ENCODE measurements at regions not wholly inside any gene's neighbourhood (a gene's known extent, or its start where the extent isn't known, plus 50 kb on each side); places are given as distances from the start of the nearest gene placed in this dataset.

DNA sequence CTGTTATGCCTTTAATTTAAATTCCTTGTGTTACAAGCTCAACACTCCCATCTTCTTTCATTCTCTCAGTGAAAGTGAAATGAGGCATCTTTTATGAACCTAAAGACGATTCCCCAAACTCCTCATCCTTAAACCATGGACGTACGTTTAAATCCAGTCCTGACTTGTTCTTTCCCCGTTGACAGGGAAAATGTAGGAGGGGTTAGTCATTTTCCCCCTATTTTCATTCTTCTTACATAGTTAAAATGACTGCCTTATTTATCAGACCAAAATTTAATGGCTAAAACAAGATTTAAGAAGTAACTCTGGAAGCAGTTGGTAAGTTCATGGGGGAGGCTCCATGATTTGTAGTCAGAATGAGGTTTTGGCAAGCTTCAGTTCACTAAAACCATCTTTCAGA, 134.9 kb downstream of the KCNA5 start:
- Mint-ChIP-seq H3K9me3 (peaks cover 0 to 3% (median 3%) of the 10 kb centered on the region in 3 donors), H3K4me1 (no peaks in the 10 kb centered on the region), H3K27me3 (peaks cover 10 to 17% of the 10 kb centered on the region in 2 donors), H3K4me3 (no peak overlapping the region), H3K27ac (no peak overlapping the region), H3K36me3 (no peaks in the 10 kb centered on the region)
- Histone ChIP-seq H3K9me3 (no peaks in the 10 kb centered on the region), H3K4me3 (ENCODE audit: control insufficient read depth in 1 of 2, extremely low read depth in 1 of 2, low read length in 1 of 2) (no peak overlapping the region), H3K27ac (ENCODE audit: low read length) (no peak overlapping the region), H3K27me3 (replicated peaks in 1 of 2; ENCODE audit: control insufficient read depth in 2 of 2, extremely low read depth in 1 of 2, insufficient read depth in 2 of 2, low read length in 1 of 2) (no peaks in the 10 kb centered on the region), H3K36me3 (ENCODE audit: control insufficient read depth in 2 of 2, extremely low read depth in 1 of 2, insufficient read depth in 1 of 2, low read length in 1 of 2) (no peaks in the 10 kb centered on the region), H3K4me1 (ENCODE audit: control insufficient read depth in 1 of 2, extremely low read depth in 1 of 2, insufficient read depth in 2 of 2, low read length in 2 of 2) (no peaks in the 10 kb centered on the region)
- ChIA-PET POLR2A (no interaction called here), CTCF (no interaction called here)
- ATAC-seq (replicated peaks in 1 of 4) = no peak
- no peak for DNase-seq
- no CpG with 5 or more reads among the region's 4 CpGs for WGBS (ENCODE audit: insufficient coverage)

DNA sequence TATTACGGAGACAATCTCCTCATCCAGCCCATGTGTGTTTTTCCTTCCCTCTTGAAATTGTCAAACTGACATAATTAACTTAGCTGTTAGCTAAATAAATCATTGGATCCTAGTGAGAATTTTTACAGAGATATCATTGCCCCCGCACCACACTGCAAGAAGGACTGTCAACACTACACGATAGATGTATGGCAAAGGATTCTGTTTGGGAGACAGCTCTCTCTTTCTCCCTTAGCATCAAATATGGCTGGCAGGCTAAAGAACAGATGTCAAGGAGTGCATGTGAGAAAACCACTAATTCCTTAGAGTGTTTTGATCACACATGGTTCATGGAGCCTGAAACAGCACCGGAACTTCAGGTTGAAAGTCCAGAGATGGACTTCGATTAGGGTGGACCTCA, 136.8 kb downstream of the KCNA5 start:
- Histone ChIP-seq H3K27me3 (replicated peaks in 1 of 2; ENCODE audit: control insufficient read depth in 2 of 2, extremely low read depth in 1 of 2, insufficient read depth in 2 of 2, low read length in 1 of 2) (peaks cover 0 to 2% of the 10 kb centered on the region in 2 experiments), H3K4me1 (ENCODE audit: control insufficient read depth in 1 of 2, extremely low read depth in 1 of 2, insufficient read depth in 2 of 2, low read length in 2 of 2) (no peaks in the 10 kb centered on the region), H3K27ac (ENCODE audit: low read length) (no peak overlapping the region), H3K9me3 (no peaks in the 10 kb centered on the region), H3K4me3 (ENCODE audit: control insufficient read depth in 1 of 2, extremely low read depth in 1 of 2, low read length in 1 of 2) (no peak overlapping the region), H3K36me3 (ENCODE audit: control insufficient read depth in 2 of 2, extremely low read depth in 1 of 2, insufficient read depth in 1 of 2, low read length in 1 of 2) (no peaks in the 10 kb centered on the region)
- DNase-seq (no peak), ATAC-seq (replicated peaks in 1 of 4) (no peak)
- POLR2A ChIA-PET = no interaction called here
- CTCF ChIA-PET = no interaction called here
- Mint-ChIP-seq H3K36me3 (no peaks in the 10 kb centered on the region), H3K27ac (no peak overlapping the region), H3K4me1 (no peaks in the 10 kb centered on the region), H3K9me3 (peaks cover 0 to 3% (median 3%) of the 10 kb centered on the region in 3 donors), H3K27me3 (peaks cover 11 to 16% of the 10 kb centered on the region in 2 donors), H3K4me3 (no peak overlapping the region)
- 100% methylated on average over 2 of the region's 5 CpGs for WGBS (ENCODE audit: insufficient coverage)

DNA sequence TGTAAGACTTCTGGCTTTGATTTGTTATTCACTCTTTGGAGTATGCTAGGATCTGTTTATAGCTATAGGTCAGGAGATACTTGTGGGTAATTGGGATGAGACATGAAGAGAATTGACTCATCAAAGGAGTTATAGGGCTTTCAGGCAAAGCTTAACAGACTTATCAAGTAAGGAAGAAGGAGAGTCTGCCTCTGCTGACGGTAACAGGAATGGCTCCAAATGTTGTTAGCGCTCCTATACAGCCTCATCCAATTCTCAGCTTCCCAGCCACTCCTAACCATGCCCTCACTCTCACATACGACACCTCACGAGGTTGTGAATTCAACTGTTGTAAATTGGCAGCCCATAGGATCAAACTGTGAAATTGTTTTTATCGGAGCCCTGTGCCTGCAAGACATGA, 140.5 kb downstream of the KCNA5 start:
- H3K27ac Mint-ChIP-seq = no peak overlapping the region
- CTCF ChIA-PET = no interaction called here
- WGBS (ENCODE audit: insufficient coverage) = 100% methylated on average over 2 of the region's 5 CpGs

DNA sequence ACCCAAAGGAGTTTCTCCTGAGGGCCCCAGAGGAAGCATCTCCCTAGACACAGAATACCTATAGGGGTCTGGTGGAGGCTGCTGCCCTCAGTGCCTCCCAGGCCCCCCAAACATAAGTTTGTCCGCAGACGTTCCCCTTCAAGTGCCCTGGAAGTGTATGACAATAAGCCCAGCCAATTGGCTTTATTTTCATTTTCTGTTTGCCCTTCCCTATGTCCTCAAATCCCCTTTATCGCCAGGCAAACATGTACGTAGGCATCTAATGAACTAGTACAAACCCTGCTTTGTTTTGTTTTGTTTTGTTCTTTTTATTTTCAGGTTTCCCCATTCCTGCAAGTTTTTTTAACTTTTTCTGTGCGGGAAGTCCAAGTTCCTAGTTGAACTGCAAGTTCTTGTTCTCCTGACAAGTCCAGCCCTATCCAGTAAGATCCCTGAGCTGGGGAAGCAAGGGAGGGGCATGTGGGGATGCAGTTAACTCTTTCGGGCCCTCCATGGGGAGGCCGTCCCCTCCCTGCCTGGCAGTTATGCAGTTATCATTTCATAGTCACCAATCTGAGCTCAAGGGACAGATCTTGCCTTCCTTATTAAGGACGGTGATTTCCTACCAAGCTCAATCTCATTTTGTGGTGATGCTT, 141.9 kb downstream of the KCNA5 start:
- no peak overlapping the region for H3K27ac ChIP-seq (ENCODE audit: low read length)
- H3K9me3 Mint-ChIP-seq = no peaks in the 10 kb centered on the region
- no peak for DNase-seq
- peaks cover 0 to 2% of the 10 kb centered on the region in 2 experiments for H3K27me3 ChIP-seq (replicated peaks in 1 of 2; ENCODE audit: control insufficient read depth in 2 of 2, extremely low read depth in 1 of 2, insufficient read depth in 2 of 2, low read length in 1 of 2)
- H3K36me3 Mint-ChIP-seq = no peaks in the 10 kb centered on the region
- 81% methylated on average over 3 of the region's 8 CpGs for WGBS (ENCODE audit: insufficient coverage)
- H3K4me3 ChIP-seq (ENCODE audit: control insufficient read depth in 1 of 2, extremely low read depth in 1 of 2, low read length in 1 of 2) = no peak overlapping the region
- no peaks in the 10 kb centered on the region for H3K36me3 ChIP-seq (ENCODE audit: control insufficient read depth in 2 of 2, extremely low read depth in 1 of 2, insufficient read depth in 1 of 2, low read length in 1 of 2)
- POLR2A ChIA-PET = no interaction called here
- H3K4me1 Mint-ChIP-seq = no peaks in the 10 kb centered on the region
- ATAC-seq (replicated peaks in 1 of 4) = no peak
- H3K27ac Mint-ChIP-seq = no peak overlapping the region
- peaks cover 8 to 9% of the 10 kb centered on the region in 2 donors for H3K27me3 Mint-ChIP-seq
- no peaks in the 10 kb centered on the region for H3K4me1 ChIP-seq (ENCODE audit: control insufficient read depth in 1 of 2, extremely low read depth in 1 of 2, insufficient read depth in 2 of 2, low read length in 2 of 2)
- CTCF ChIA-PET = interaction anchor here in 1 of 2 donors (0.5 kb wide), 1 partner anchor 20 kb away, joined by 4 read pairs; no protein-coding TSS in a partner anchor
- H3K9me3 ChIP-seq = no peaks in the 10 kb centered on the region
- H3K4me3 Mint-ChIP-seq = no peak overlapping the region

More for the DNA sequence above, 140.5 kb downstream of the KCNA5 start:
- H3K27me3 Mint-ChIP-seq = peaks cover 9 to 12% of the 10 kb centered on the region in 2 donors
- H3K36me3 Mint-ChIP-seq = no peaks in the 10 kb centered on the region
- H3K4me1 Mint-ChIP-seq = no peaks in the 10 kb centered on the region
- POLR2A ChIA-PET = no interaction called here
- Histone ChIP-seq H3K4me1 (ENCODE audit: control insufficient read depth in 1 of 2, extremely low read depth in 1 of 2, insufficient read depth in 2 of 2, low read length in 2 of 2) (no peaks in the 10 kb centered on the region), H3K4me3 (ENCODE audit: control insufficient read depth in 1 of 2, extremely low read depth in 1 of 2, low read length in 1 of 2) (no peak overlapping the region), H3K36me3 (ENCODE audit: control insufficient read depth in 2 of 2, extremely low read depth in 1 of 2, insufficient read depth in 1 of 2, low read length in 1 of 2) (no peaks in the 10 kb centered on the region), H3K9me3 (no peaks in the 10 kb centered on the region), H3K27ac (ENCODE audit: low read length) (no peak overlapping the region), H3K27me3 (replicated peaks in 1 of 2; ENCODE audit: control insufficient read depth in 2 of 2, extremely low read depth in 1 of 2, insufficient read depth in 2 of 2, low read length in 1 of 2) (peaks cover 0 to 2% of the 10 kb centered on the region in 2 experiments)
- no peak overlapping the region for H3K4me3 Mint-ChIP-seq
- no peaks in the 10 kb centered on the region for H3K9me3 Mint-ChIP-seq
- DNase-seq = no peak
- no peak for ATAC-seq (replicated peaks in 1 of 4)

DNA sequence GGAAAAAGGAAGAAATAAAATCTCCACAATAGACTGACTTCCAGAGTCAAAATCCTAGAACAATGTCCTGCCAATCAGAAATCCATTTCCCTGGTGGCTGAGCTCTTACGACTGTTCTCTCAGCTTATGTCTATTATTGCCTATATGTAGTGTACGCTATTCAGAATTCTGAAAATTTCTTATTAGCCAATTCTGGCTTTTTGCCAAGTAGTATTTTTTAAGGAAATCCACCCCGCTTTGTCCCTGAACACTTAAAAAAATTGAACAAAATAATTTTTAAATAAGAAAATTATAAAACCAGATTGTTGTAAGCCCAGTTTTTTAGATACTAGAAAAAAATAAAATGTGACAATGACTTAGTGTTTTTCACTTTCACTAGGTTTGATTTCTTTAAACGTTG, 143.0 kb downstream of the KCNA5 start:
- no peak overlapping the region for H3K27ac Mint-ChIP-seq
- no peak for DNase-seq

DNA sequence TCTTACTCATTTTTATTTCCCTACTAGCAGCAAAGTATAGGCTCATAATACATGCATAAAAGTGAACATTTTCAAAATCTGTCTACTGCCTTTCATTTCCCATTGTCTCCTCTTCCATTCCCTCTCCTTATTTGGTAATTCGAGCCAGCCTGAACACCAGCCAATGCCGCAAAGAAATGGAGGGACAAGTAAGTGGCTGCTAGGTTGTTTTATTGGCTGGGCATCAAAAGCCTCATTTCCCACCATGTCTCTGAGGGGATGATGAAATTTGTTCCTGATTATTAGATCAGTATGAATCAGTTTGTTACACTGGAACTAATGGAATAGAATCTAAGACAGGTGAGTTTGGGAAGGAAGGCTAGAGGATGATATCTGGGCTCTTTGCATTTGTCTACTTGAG, 143.5 kb downstream of the KCNA5 start:
- WGBS (ENCODE audit: insufficient coverage) = no CpG with 5 or more reads among the region's 2 CpGs
- Histone ChIP-seq H3K4me1 (ENCODE audit: control insufficient read depth in 1 of 2, extremely low read depth in 1 of 2, insufficient read depth in 2 of 2, low read length in 2 of 2) (no peaks in the 10 kb centered on the region), H3K36me3 (ENCODE audit: control insufficient read depth in 2 of 2, extremely low read depth in 1 of 2, insufficient read depth in 1 of 2, low read length in 1 of 2) (no peaks in the 10 kb centered on the region), H3K27me3 (replicated peaks in 1 of 2; ENCODE audit: control insufficient read depth in 2 of 2, extremely low read depth in 1 of 2, insufficient read depth in 2 of 2, low read length in 1 of 2) (peaks cover 0 to 2% of the 10 kb centered on the region in 2 experiments), H3K4me3 (ENCODE audit: control insufficient read depth in 1 of 2, extremely low read depth in 1 of 2, low read length in 1 of 2) (no peak overlapping the region), H3K9me3 (no peaks in the 10 kb centered on the region), H3K27ac (ENCODE audit: low read length) (no peak overlapping the region)
- no peaks in the 10 kb centered on the region for H3K9me3 Mint-ChIP-seq
- no peak overlapping the region for H3K27ac Mint-ChIP-seq
- H3K4me3 Mint-ChIP-seq = no peak overlapping the region
- ATAC-seq (replicated peaks in 1 of 4) (no peak), DNase-seq (no peak)
- POLR2A ChIA-PET = no interaction called here
- no peaks in the 10 kb centered on the region for H3K4me1 Mint-ChIP-seq
- H3K36me3 Mint-ChIP-seq = no peaks in the 10 kb centered on the region
- CTCF ChIA-PET = no interaction called here
- peaks cover 8% of the 10 kb centered on the region in 2 donors for H3K27me3 Mint-ChIP-seq

More for the DNA sequence above, 143.0 kb downstream of the KCNA5 start:
- H3K27me3 Mint-ChIP-seq = peaks cover 8% of the 10 kb centered on the region in 2 donors
- Histone ChIP-seq H3K27ac (ENCODE audit: low read length) (no peak overlapping the region), H3K36me3 (ENCODE audit: control insufficient read depth in 2 of 2, extremely low read depth in 1 of 2, insufficient read depth in 1 of 2, low read length in 1 of 2) (no peaks in the 10 kb centered on the region), H3K4me1 (ENCODE audit: control insufficient read depth in 1 of 2, extremely low read depth in 1 of 2, insufficient read depth in 2 of 2, low read length in 2 of 2) (no peaks in the 10 kb centered on the region), H3K27me3 (replicated peaks in 1 of 2; ENCODE audit: control insufficient read depth in 2 of 2, extremely low read depth in 1 of 2, insufficient read depth in 2 of 2, low read length in 1 of 2) (peaks cover 0 to 2% of the 10 kb centered on the region in 2 experiments), H3K4me3 (ENCODE audit: control insufficient read depth in 1 of 2, extremely low read depth in 1 of 2, low read length in 1 of 2) (no peak overlapping the region), H3K9me3 (no peaks in the 10 kb centered on the region)
- H3K36me3 Mint-ChIP-seq = no peaks in the 10 kb centered on the region
- POLR2A ChIA-PET = no interaction called here
- no peak overlapping the region for H3K4me3 Mint-ChIP-seq
- no peaks in the 10 kb centered on the region for H3K9me3 Mint-ChIP-seq
- no CpG with 5 or more reads among the region's 4 CpGs for WGBS (ENCODE audit: insufficient coverage)
- no peaks in the 10 kb centered on the region for H3K4me1 Mint-ChIP-seq
- ATAC-seq (replicated peaks in 1 of 4) = no peak
- CTCF ChIA-PET = no interaction called here

DNA sequence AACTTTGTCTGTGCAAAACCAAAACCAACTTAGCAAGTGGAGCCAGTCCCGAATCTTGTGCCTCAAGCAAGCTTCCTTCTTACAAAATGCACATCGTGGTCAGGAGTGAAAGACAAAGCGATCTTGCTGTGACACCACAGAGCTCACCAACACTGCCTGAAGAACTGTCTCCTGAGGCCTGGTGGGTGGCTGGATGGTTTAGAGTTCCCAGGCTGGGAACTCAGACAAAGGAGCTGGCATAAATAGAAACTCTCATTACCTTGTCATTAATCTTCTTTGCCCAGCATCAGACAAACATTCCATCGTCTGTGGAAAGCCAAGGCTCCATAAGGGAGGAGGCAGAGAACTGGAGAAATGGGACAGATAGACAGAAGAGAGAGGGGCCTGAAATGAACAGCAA, 144.8 kb downstream of the KCNA5 start:
- no peaks in the 10 kb centered on the region for H3K4me1 Mint-ChIP-seq
- WGBS (ENCODE audit: insufficient coverage) = 0% methylated on average over 1 of the region's 4 CpGs
- H3K27ac ChIP-seq (ENCODE audit: low read length) = no peak overlapping the region
- H3K27me3 ChIP-seq (replicated peaks in 1 of 2; ENCODE audit: control insufficient read depth in 2 of 2, extremely low read depth in 1 of 2, insufficient read depth in 2 of 2, low read length in 1 of 2) = peaks cover 0 to 2% of the 10 kb centered on the region in 2 experiments
- CTCF ChIA-PET = no interaction called here
- no peaks in the 10 kb centered on the region for H3K4me1 ChIP-seq (ENCODE audit: control insufficient read depth in 1 of 2, extremely low read depth in 1 of 2, insufficient read depth in 2 of 2, low read length in 2 of 2)
- no peaks in the 10 kb centered on the region for H3K36me3 Mint-ChIP-seq
- no peak overlapping the region for H3K4me3 ChIP-seq (ENCODE audit: control insufficient read depth in 1 of 2, extremely low read depth in 1 of 2, low read length in 1 of 2)
- H3K9me3 Mint-ChIP-seq = no peaks in the 10 kb centered on the region
- ATAC-seq (replicated peaks in 1 of 4) (no peak), DNase-seq (no peak)
- no peaks in the 10 kb centered on the region for H3K36me3 ChIP-seq (ENCODE audit: control insufficient read depth in 2 of 2, extremely low read depth in 1 of 2, insufficient read depth in 1 of 2, low read length in 1 of 2)
- POLR2A ChIA-PET = no interaction called here
- H3K4me3 Mint-ChIP-seq = no peak overlapping the region
- H3K9me3 ChIP-seq = no peaks in the 10 kb centered on the region
- peaks cover 2 to 3% of the 10 kb centered on the region in 2 donors for H3K27me3 Mint-ChIP-seq
- no peak overlapping the region for H3K27ac Mint-ChIP-seq
